Liver (tissue), 8 donors: ENCODE measurements at regions not wholly inside any gene's neighbourhood (a gene's known extent, or its start where the extent isn't known, plus 50 kb on each side); places are given as distances from the start of the nearest gene placed in this dataset.

Experiments used
- DNase-seq: peaks from one replicate; pipeline ENCODE4 v3.0.0-alpha.2; 2017; ENCODE audit warnings: low spot score
- H3K27ac ChIP-seq, 2 donors: one replicate each; pipeline ENCODE4 v1.7.0; 2013; ENCODE audit warnings: inconsistent platforms in 2 of 2, low read length in 2 of 2, control low read depth in 1 of 2, low read depth in 1 of 2, mild to moderate bottlenecking in 1 of 2
- H3K27me3 ChIP-seq, 4 donors: one replicate each; pipeline versions ENCODE4 v1.6.1 to v1.7.0; 2013; ENCODE audit warnings: low read length in 3 of 4, inconsistent platforms in 1 of 4, mild to moderate bottlenecking in 1 of 4, moderate library complexity in 1 of 4; ENCODE audit not compliant: control insufficient read depth in 4 of 4, insufficient read depth in 4 of 4
- H3K36me3 ChIP-seq, 4 donors: one replicate each; pipeline versions ENCODE4 v1.6.1 to v1.7.0; 2013; ENCODE audit warnings: low read length in 3 of 4, mild to moderate bottlenecking in 3 of 4, low read depth in 1 of 4, moderate library complexity in 1 of 4; ENCODE audit not compliant: control insufficient read depth in 4 of 4, insufficient read depth in 3 of 4
- H3K4me1 ChIP-seq, 4 donors: one replicate each; pipeline versions ENCODE4 v1.6.1 to v1.7.0; 2013; ENCODE audit warnings: low read length in 3 of 4, mild to moderate bottlenecking in 3 of 4, moderate library complexity in 1 of 4; ENCODE audit not compliant: control insufficient read depth in 4 of 4, insufficient read depth in 4 of 4
- H3K4me3 ChIP-seq, 3 donors: one replicate each; pipeline versions ENCODE4 v1.6.1 to v1.7.0; 2013; ENCODE audit warnings: low read length in 3 of 3, control low read depth in 1 of 3, low read depth in 1 of 3, mild to moderate bottlenecking in 1 of 3
- H3K9ac ChIP-seq, 2 donors: one replicate each; pipeline ENCODE4 v1.7.0; 2013; ENCODE audit warnings: low read length in 2 of 2, mild to moderate bottlenecking in 2 of 2, moderate library complexity in 2 of 2, control low read depth in 1 of 2, low read depth in 1 of 2
- H3K9me3 ChIP-seq, 4 donors: one replicate each; pipeline versions ENCODE4 v1.6.1 to v1.7.0; 2013; ENCODE audit warnings: low read length in 3 of 4; ENCODE audit not compliant: control insufficient read depth in 4 of 4
- FOXA1 ChIP-seq: IDR thresholded peaks from 2 replicates; pipeline ENCODE4 v1.6.1; 2016; ENCODE audit warnings: antibody characterized with exemption
- FOXA2 ChIP-seq: IDR thresholded peaks from 2 replicates; pipeline ENCODE4 v1.6.1; 2016; ENCODE audit warnings: antibody characterized with exemption
- GABPA ChIP-seq, 2 donors: IDR thresholded peaks in 1 of 2; conservative IDR thresholded peaks in 1 of 2; 2 replicates each; pipeline ENCODE4 v1.6.1; 2016; ENCODE audit warnings: antibody characterized with exemption in 2 of 2, mild to moderate bottlenecking in 1 of 2, moderate library complexity in 1 of 2
- HNF4A ChIP-seq, 2 donors: conservative IDR thresholded peaks; 2 replicates each; pipeline ENCODE4 v1.6.1; 2016; ENCODE audit warnings: antibody characterized with exemption in 2 of 2, mild to moderate bottlenecking in 2 of 2
- HNF4G ChIP-seq: IDR thresholded peaks from 2 replicates; pipeline ENCODE4 v1.6.1; 2016; ENCODE audit warnings: antibody characterized with exemption
- JUND ChIP-seq, 2 donors: IDR thresholded peaks; 2 replicates each; pipeline ENCODE4 v1.6.1; 2016; ENCODE audit warnings: antibody characterized with exemption in 2 of 2
- MAX ChIP-seq: IDR thresholded peaks from 2 replicates; pipeline ENCODE4 v1.6.1; 2016; ENCODE audit warnings: antibody characterized with exemption
- RAD21 ChIP-seq, 2 donors: IDR thresholded peaks; 2 replicates each; pipeline ENCODE4 v1.6.1; 2016; ENCODE audit warnings: antibody characterized with exemption in 2 of 2, mild to moderate bottlenecking in 2 of 2
- REST ChIP-seq: IDR thresholded peaks from 2 replicates; pipeline ENCODE4 v1.6.1; 2016; ENCODE audit warnings: antibody characterized with exemption, mild to moderate bottlenecking
- RXRA ChIP-seq, 2 donors: IDR thresholded peaks; 2 replicates each; pipeline ENCODE4 v1.6.1; 2017 to 2018; ENCODE audit warnings: antibody characterized with exemption in 2 of 2, mild to moderate bottlenecking in 1 of 2
- TAF1 ChIP-seq: conservative IDR thresholded peaks from 2 replicates; pipeline ENCODE4 v1.6.1; 2016; ENCODE audit warnings: antibody characterized with exemption, mild to moderate bottlenecking
- YY1 ChIP-seq: IDR thresholded peaks from 2 replicates; pipeline ENCODE4 v1.6.1; 2016; ENCODE audit warnings: antibody characterized with exemption, mild to moderate bottlenecking
- WGBS: extraction: QIAGEN DNeasy Blood & Tissue Kit; methylation state at CpG from one replicate; pipeline ENCODE4 v1.1.7; 2013; 5-methylcytosine and 5-hydroxymethylcytosine counted together
- TF ChIP-seq, protein P1 (sequence below): fragments of 150-350 bp; IDR thresholded peaks from 2 replicates; pipeline ENCODE4 v1.5.1; 2017; ENCODE audit warnings: improper control_type of control experiment, low read depth, low read length; ENCODE audit not compliant: missing input control
- donor health status: healthy.
- donor health status: healthy.
- donor health status: healthy.
- donor health status: healthy.
- donor health status: healthy.

- 81% methylated on average over 2 of the region's 2 CpGs for WGBS
These were observed 210.2 kb upstream of the DEFB112 start for GRCh38 chr6:50259903-50260302.

DNA sequence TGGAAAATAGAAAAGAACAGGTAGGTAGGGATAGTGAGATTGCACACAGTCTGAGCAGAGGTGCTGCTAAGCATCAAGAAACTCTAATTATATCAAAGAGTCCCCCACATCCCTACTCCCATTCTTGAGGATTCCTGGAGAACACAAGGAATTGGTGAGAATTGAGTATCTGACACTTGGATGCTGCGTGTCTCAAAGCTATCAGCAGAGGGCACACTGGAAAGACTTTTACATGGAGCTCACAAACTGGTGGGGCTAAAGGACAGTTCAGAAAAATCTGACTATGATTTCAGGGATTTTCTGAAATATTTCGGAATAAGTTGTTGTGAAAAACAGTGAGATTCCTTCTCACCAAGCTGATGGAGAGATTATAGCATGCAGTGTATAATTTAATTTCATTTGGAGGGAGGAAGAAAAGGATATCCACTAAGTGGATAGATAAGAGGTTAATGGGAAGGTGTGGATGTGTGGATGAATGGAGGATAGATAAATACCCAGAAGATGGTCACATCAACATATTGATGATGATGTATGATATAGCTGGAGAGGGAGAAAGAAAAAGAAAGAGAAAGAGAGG lies 215.4 kb upstream of the DEFB112 start:
- no peak for TF ChIP-seq JUND (IDR thresholded peaks at IDR 0.05)
- TF ChIP-seq RAD21 (IDR thresholded peaks at IDR 0.05), result peak; percentile 24 to 64
- TF ChIP-seq, protein P1, sequence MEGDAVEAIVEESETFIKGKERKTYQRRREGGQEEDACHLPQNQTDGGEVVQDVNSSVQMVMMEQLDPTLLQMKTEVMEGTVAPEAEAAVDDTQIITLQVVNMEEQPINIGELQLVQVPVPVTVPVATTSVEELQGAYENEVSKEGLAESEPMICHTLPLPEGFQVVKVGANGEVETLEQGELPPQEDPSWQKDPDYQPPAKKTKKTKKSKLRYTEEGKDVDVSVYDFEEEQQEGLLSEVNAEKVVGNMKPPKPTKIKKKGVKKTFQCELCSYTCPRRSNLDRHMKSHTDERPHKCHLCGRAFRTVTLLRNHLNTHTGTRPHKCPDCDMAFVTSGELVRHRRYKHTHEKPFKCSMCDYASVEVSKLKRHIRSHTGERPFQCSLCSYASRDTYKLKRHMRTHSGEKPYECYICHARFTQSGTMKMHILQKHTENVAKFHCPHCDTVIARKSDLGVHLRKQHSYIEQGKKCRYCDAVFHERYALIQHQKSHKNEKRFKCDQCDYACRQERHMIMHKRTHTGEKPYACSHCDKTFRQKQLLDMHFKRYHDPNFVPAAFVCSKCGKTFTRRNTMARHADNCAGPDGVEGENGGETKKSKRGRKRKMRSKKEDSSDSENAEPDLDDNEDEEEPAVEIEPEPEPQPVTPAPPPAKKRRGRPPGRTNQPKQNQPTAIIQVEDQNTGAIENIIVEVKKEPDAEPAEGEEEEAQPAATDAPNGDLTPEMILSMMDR, result peak; percentile 25
- no peaks in the 10 kb centered on the region for H3K9me3 ChIP-seq
- no peak overlapping the region for H3K4me3 ChIP-seq
- no peaks in the 10 kb centered on the region for H3K4me1 ChIP-seq
- WGBS, result 20% methylated on average over 2 of the region's 2 CpGs
- H3K27me3 ChIP-seq, result no peaks in the 10 kb centered on the region
- no peak overlapping the region for H3K27ac ChIP-seq
- DNase-seq, result no peak
- no peaks in the 10 kb centered on the region for H3K36me3 ChIP-seq
- no peak overlapping the region for H3K9ac ChIP-seq

More at GRCh38 chr6:50259903-50260302, 210.2 kb upstream of the DEFB112 start:
- Histone ChIP-seq H3K9me3 (no peaks in the 10 kb centered on the region), H3K27me3 (no peaks in the 10 kb centered on the region), H3K36me3 (no peaks in the 10 kb centered on the region), H3K4me1 (no peaks in the 10 kb centered on the region), H3K4me3 (no peak overlapping the region), H3K27ac (no peak overlapping the region), H3K9ac (no peak overlapping the region)
- DNase-seq, result no peak
- TF ChIP-seq TAF1, result no peak
- TF ChIP-seq RAD21 (IDR thresholded peaks at IDR 0.05), result no peak
- no peak for TF ChIP-seq HNF4G
- no peak for TF ChIP-seq YY1
- TF ChIP-seq MAX, result no peak
- no peak for TF ChIP-seq REST
- no peak for TF ChIP-seq FOXA2
- TF ChIP-seq RXRA (IDR thresholded peaks at IDR 0.05), result no peak
- TF ChIP-seq HNF4A (conservative IDR thresholded peaks at IDR 0.05), result no peak
- TF ChIP-seq, protein P1, result no peak
- TF ChIP-seq FOXA1, result no peak
- TF ChIP-seq JUND (IDR thresholded peaks at IDR 0.05), result no peak
- no peak for TF ChIP-seq GABPA (IDR thresholded peaks at IDR 0.05 in 1 of 2, conservative IDR thresholded peaks at IDR 0.05 in 1 of 2)
